SK-N-MC (cell line): ENCODE measurements at regions not wholly inside any gene's neighbourhood (a gene's known extent, or its start where the extent isn't known, plus 50 kb on each side); places are given as distances from the start of the nearest gene placed in this dataset.

ENCODE experiments used
- EZH2 ChIP-seq: fragments of 200-600 bp; sonication (generic); IDR thresholded peaks from one replicate; pipeline ENCODE4 v1.6.1; 2017; ENCODE audit warnings: antibody characterized with exemption
- POLR2AphosphoS5 ChIP-seq: IDR thresholded peaks from 2 replicates; pipeline ENCODE4 v1.6.1; 2012; ENCODE audit warnings: mild to moderate bottlenecking, low read depth, low read length, borderline replicate concordance

DNA sequence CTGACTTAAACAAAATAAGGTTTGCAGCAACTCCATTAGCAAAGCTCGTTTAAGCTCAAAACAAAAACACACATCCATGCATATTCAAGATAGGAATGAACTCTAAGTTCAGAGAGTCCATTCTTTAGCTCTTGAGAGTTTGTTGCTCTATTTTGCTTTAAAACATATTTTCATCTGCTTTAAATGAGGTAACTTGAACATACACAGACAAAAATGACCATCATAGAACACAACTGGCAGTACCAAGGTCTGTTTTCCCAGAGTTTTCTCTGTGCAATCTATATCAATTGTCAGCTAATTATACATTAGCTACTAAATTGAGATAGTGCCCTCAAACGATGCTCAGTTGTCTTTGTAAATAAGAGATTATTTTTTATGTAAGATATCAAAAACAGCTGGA lies 423.2 kb upstream of the ANO3 start:
- no peak for TF ChIP-seq POLR2AphosphoS5
- no peak for TF ChIP-seq EZH2
